GM12878 (cell line): ENCODE measurements at regions not wholly inside any gene's neighbourhood (a gene's known extent, or its start where the extent isn't known, plus 50 kb on each side); places are given as distances from the start of the nearest gene placed in this dataset.

Experiments used
- CEBPB ChIP-seq, 2 experiments: fragments of 150-350 bp in 1 of 2; IDR thresholded peaks; 2 replicates each; pipeline ENCODE4 v1.6.1; 2012 to 2014; ENCODE audit warnings: low read depth in 2 of 2, low read length in 2 of 2, borderline replicate concordance in 1 of 2, inconsistent platforms in 1 of 2
- CHD4 ChIP-seq: fragments of 200-600 bp; sonication (generic); IDR thresholded peaks from 2 replicates; pipeline ENCODE4 v1.6.1; 2016; ENCODE audit warnings: mild to moderate bottlenecking
- CREB1 ChIP-seq: IDR thresholded peaks from 2 replicates; pipeline ENCODE4 v1.6.1; 2012; ENCODE audit warnings: low read depth, mild to moderate bottlenecking, inconsistent platforms
- CTCF ChIP-seq, 3 experiments: IDR thresholded peaks in 2 of 3; conservative IDR thresholded peaks in 1 of 3; 2 replicates each; pipeline ENCODE4 v1.5.1; 2011; ENCODE audit warnings: low read depth in 3 of 3, low read length in 3 of 3, mild to moderate bottlenecking in 3 of 3, control low read depth in 2 of 3, moderate library complexity in 2 of 3, inconsistent platforms in 1 of 3, mixed read lengths in 1 of 3; ENCODE audit not compliant: control insufficient read depth in 2 of 3, insufficient read depth in 1 of 3; ENCODE audit errors: extremely low read depth in 1 of 3
- DPF2 ChIP-seq: fragments of 450-650 bp; IDR thresholded peaks from 2 replicates; pipeline ENCODE4 v1.6.1; 2017; ENCODE audit warnings: mild to moderate bottlenecking
- EZH2 ChIP-seq: IDR thresholded peaks from 2 replicates; pipeline ENCODE4 v1.6.1; 2012; ENCODE audit warnings: low read depth, mild to moderate bottlenecking, control low read depth, inconsistent platforms, low read length, borderline replicate concordance; ENCODE audit not compliant: control insufficient read depth
- FOXK2 ChIP-seq: fragments of 450-650 bp; IDR thresholded peaks from 2 replicates; pipeline ENCODE4 v1.6.1; 2017; ENCODE audit warnings: mild to moderate bottlenecking, moderate library complexity
- GABPA ChIP-seq: IDR thresholded peaks from 2 replicates; pipeline ENCODE4 v1.6.1; 2014; ENCODE audit warnings: antibody characterized with exemption, low read depth, mild to moderate bottlenecking, inconsistent platforms
- MAX ChIP-seq: IDR thresholded peaks from 2 replicates; pipeline ENCODE4 v1.6.1; 2012; ENCODE audit warnings: low read depth, low read length, improper control_type of control experiment
- POLR2AphosphoS5 ChIP-seq: IDR thresholded peaks from 2 replicates; pipeline ENCODE4 v1.6.1; 2011; ENCODE audit warnings: mild to moderate bottlenecking, low read length, inconsistent platforms
- RAD21 ChIP-seq: IDR thresholded peaks from 2 replicates; pipeline ENCODE4 v1.6.1; 2011; ENCODE audit warnings: mild to moderate bottlenecking, low read depth, low read length, moderate library complexity; ENCODE audit not compliant: insufficient read depth
- SMAD1 ChIP-seq: fragments of 450-650 bp; IDR thresholded peaks from 2 replicates; pipeline ENCODE4 v1.6.1; 2018; ENCODE audit warnings: mild to moderate bottlenecking, low read depth; ENCODE audit not compliant: partially characterized antibody
- ZZZ3 ChIP-seq: IDR thresholded peaks from 2 replicates; pipeline ENCODE4 v1.6.1; 2011; ENCODE audit warnings: low read depth; ENCODE audit not compliant: control insufficient read depth, insufficient read length

- TF ChIP-seq RAD21 (no peak), CEBPB (IDR thresholded peaks at IDR 0.05; ENCODE audit: borderline replicate concordance in 1 of 2, low read depth in 2 of 2, low read length in 2 of 2) (no peak), CTCF (IDR thresholded peaks at IDR 0.05 in 2 of 3, conservative IDR thresholded peaks at IDR 0.05 in 1 of 3; ENCODE audit: control insufficient read depth in 2 of 3, extremely low read depth in 1 of 3, insufficient read depth in 1 of 3, low read depth in 3 of 3, low read length in 3 of 3) (no peak), SMAD1 (no peak), CHD4 (no peak), FOXK2 (no peak), GABPA (no peak), CREB1 (no peak), MAX (no peak), POLR2AphosphoS5 (no peak), ZZZ3 (no peak), DPF2 (no peak), EZH2 (no peak)
Observed at GRCh38 chr14:82657186-82657675, 1123.6 kb upstream of the SEL1L start.
